H1 (cell line): ENCODE measurements at regions not wholly inside any gene's neighbourhood (a gene's known extent, or its start where the extent isn't known, plus 50 kb on each side); places are given as distances from the start of the nearest gene placed in this dataset.

Experiments
- CTCF ChIA-PET: fragments of 300-600 bp; sonication (Branson Sonifier 250); formaldehyde crosslinking; loops from one replicate; lab custom pipeline; 2021; ENCODE audit not compliant: partially characterized antibody; lab: Charles Lee
- POLR2A ChIA-PET: fragments of 300-600 bp; sonication (Branson Sonifier 250); formaldehyde crosslinking; loops from one replicate; lab custom pipeline; 2021; ENCODE audit warnings: inconsistent platforms; ENCODE audit not compliant: partially characterized antibody; lab: Charles Lee
- DNase-seq, 2 experiments: peaks; one replicate each; pipeline versions ENCODE4 v3.0.0 to v3.0.0-alpha.2; 2010 to 2022; ENCODE audit warnings: low spot score in 2 of 2, low read depth in 1 of 2, mixed read lengths in 1 of 2
- FAIRE-seq: peaks from 2 replicates; lab custom pipeline; 2011; peaks lifted over from hg19 to GRCh38; lab: Jason Lieb, UNC
- H2AFZ ChIP-seq: 2 replicates; pipeline ENCODE4 v1.8.1; 2012; ENCODE audit warnings: low read length, inconsistent platforms
- H2AK5ac ChIP-seq: 2 replicates; pipeline ENCODE4 v1.6.1; 2013; ENCODE audit warnings: low read depth, low read length
- H2BK120ac ChIP-seq: replicated peaks from 2 replicates; pipeline ENCODE3; 2013; ENCODE audit warnings: low read depth, low read length, inconsistent platforms
- H2BK12ac ChIP-seq: 2 replicates; pipeline ENCODE4 v1.6.1; 2013; ENCODE audit warnings: low read depth, low read length
- H2BK15ac ChIP-seq: 2 replicates; pipeline ENCODE4 v1.6.1; 2013; ENCODE audit warnings: low read length
- H2BK20ac ChIP-seq: 2 replicates; pipeline ENCODE4 v1.6.1; 2013; ENCODE audit warnings: low read length
- H2BK5ac ChIP-seq: 2 replicates; pipeline ENCODE4 v1.6.1; 2013; ENCODE audit warnings: low read depth, low read length
- H3K14ac ChIP-seq: 2 replicates; pipeline ENCODE4 v1.6.1; 2013; ENCODE audit warnings: inconsistent platforms; ENCODE audit not compliant: insufficient read length
- H3K18ac ChIP-seq: 2 replicates; pipeline ENCODE4 v1.6.1; 2013; ENCODE audit warnings: low read length; ENCODE audit errors: extremely low read depth
- H3K23ac ChIP-seq: 2 replicates; pipeline ENCODE4 v1.6.1; 2013; ENCODE audit warnings: inconsistent platforms; ENCODE audit not compliant: insufficient read length
- H3K23me2 ChIP-seq: 2 replicates; pipeline ENCODE4 v1.6.1; 2013; ENCODE audit warnings: low read depth, low read length
- H3K27ac ChIP-seq: 2 replicates; pipeline ENCODE4 v1.6.1; 2011; ENCODE audit warnings: low read depth, low read length, inconsistent platforms
- H3K27me3 ChIP-seq, 4 experiments: replicated peaks in 1 of 4; 1 replicate in 1 of 4; 2 replicates in 3 of 4; pipeline versions ENCODE4 v1.6.1 to v1.8.1; 2011 to 2013; ENCODE audit warnings: low read length in 3 of 4, mild to moderate bottlenecking in 3 of 4, inconsistent platforms in 2 of 4, mixed read lengths in 2 of 4, moderate library complexity in 1 of 4; ENCODE audit not compliant: control insufficient read depth in 3 of 4, insufficient read depth in 3 of 4; ENCODE audit errors: extremely low read depth in 1 of 4
- H3K36me3 ChIP-seq, 4 experiments: 2 replicates each; pipeline versions ENCODE4 v1.6.1 to v1.8.1; 2011 to 2013; ENCODE audit warnings: mild to moderate bottlenecking in 4 of 4, low read length in 3 of 4, moderate library complexity in 2 of 4, control low read depth in 1 of 4, inconsistent platforms in 1 of 4; ENCODE audit not compliant: insufficient read depth in 4 of 4, control insufficient read depth in 2 of 4
- H3K4ac ChIP-seq: replicated peaks from 2 replicates; pipeline ENCODE3; 2013; ENCODE audit warnings: low read length, low read depth, mixed read lengths, inconsistent platforms; ENCODE audit not compliant: insufficient read length
- H3K4me1 ChIP-seq, 4 experiments: replicated peaks in 1 of 4; 1 replicate in 1 of 4; 2 replicates in 3 of 4; pipeline versions ENCODE4 v1.6.1 to v1.8.1; 2011 to 2013; ENCODE audit warnings: low read length in 3 of 4, inconsistent platforms in 2 of 4, mixed read lengths in 1 of 4; ENCODE audit not compliant: insufficient read depth in 4 of 4, control insufficient read depth in 3 of 4
- H3K4me2 ChIP-seq, 2 experiments: 2 replicates each; pipeline versions ENCODE4 v1.6.1 to v1.8.1; 2011 to 2013; ENCODE audit warnings: low read depth in 2 of 2, low read length in 2 of 2, control low read depth in 1 of 2, inconsistent platforms in 1 of 2, mild to moderate bottlenecking in 1 of 2; ENCODE audit not compliant: insufficient read depth in 1 of 2
- H3K4me3 ChIP-seq, 4 experiments: fragments of 200-600, 300-600 bp in 1 of 4; sonication (generic), shearing (Covaris generic), sonication (Bioruptor Twin) in 1 of 4; 2 replicates each; pipeline versions ENCODE4 v1.5.1 to v1.8.1; 2011 to 2016; ENCODE audit warnings: low read length in 4 of 4, low read depth in 3 of 4, control low read depth in 2 of 4, inconsistent platforms in 2 of 4, mild to moderate bottlenecking in 2 of 4, mixed read lengths in 1 of 4, moderate library complexity in 1 of 4; ENCODE audit not compliant: insufficient read depth in 2 of 4; ENCODE audit errors: extremely low read depth in 1 of 4
- H3K56ac ChIP-seq: replicated peaks from 2 replicates; pipeline ENCODE3; 2013; ENCODE audit warnings: low read depth, mild to moderate bottlenecking, mixed read lengths, low read length, inconsistent platforms; ENCODE audit not compliant: insufficient read length
- H3K79me1 ChIP-seq: 2 replicates; pipeline ENCODE4 v1.6.1; 2013; ENCODE audit warnings: low read depth, low read length, control low read depth
- H3K79me2 ChIP-seq, 2 experiments: 2 replicates each; pipeline versions ENCODE4 v1.6.1 to v1.8.1; 2012 to 2013; ENCODE audit warnings: low read length in 2 of 2, mild to moderate bottlenecking in 2 of 2, inconsistent platforms in 1 of 2; ENCODE audit not compliant: insufficient read depth in 2 of 2, control insufficient read depth in 1 of 2
- H3K9ac ChIP-seq, 4 experiments: replicated peaks in 1 of 4; 1 replicate in 1 of 4; 2 replicates in 3 of 4; pipeline versions ENCODE4 v1.6.1 to v1.8.1; 2011 to 2013; ENCODE audit warnings: low read depth in 3 of 4, low read length in 3 of 4, control low read depth in 2 of 4, mild to moderate bottlenecking in 2 of 4, moderate library complexity in 2 of 4, inconsistent platforms in 1 of 4; ENCODE audit errors: extremely low read depth in 1 of 4
- H3K9me3 ChIP-seq, 2 experiments: 2 replicates each; pipeline versions ENCODE4 v1.6.1 to v1.8.1; 2012 to 2013; ENCODE audit warnings: mild to moderate bottlenecking in 2 of 2, moderate library complexity in 2 of 2, control low read depth in 1 of 2, inconsistent platforms in 1 of 2, low read depth in 1 of 2, low read length in 1 of 2, mixed read lengths in 1 of 2; ENCODE audit not compliant: insufficient read depth in 2 of 2
- H4K20me1 ChIP-seq, 2 experiments: replicated peaks in 1 of 2; 2 replicates each; pipeline versions ENCODE3 to v1.8.1; 2011 to 2013; ENCODE audit warnings: inconsistent platforms in 2 of 2, low read length in 2 of 2, mild to moderate bottlenecking in 1 of 2; ENCODE audit not compliant: insufficient read depth in 2 of 2, control insufficient read depth in 1 of 2
- H4K5ac ChIP-seq: 2 replicates; pipeline ENCODE4 v1.6.1; 2013; ENCODE audit warnings: low read length, low read depth, mixed read lengths, inconsistent platforms; ENCODE audit not compliant: insufficient read length
- H4K8ac ChIP-seq: 2 replicates; pipeline ENCODE4 v1.8.0; 2013; ENCODE audit warnings: mild to moderate bottlenecking, moderate library complexity, low read length, inconsistent platforms; ENCODE audit not compliant: insufficient read depth; ENCODE audit errors: extremely low read depth
- H4K91ac ChIP-seq: replicated peaks from 2 replicates; pipeline ENCODE3; 2013; ENCODE audit warnings: low read length, mixed read lengths, inconsistent platforms; ENCODE audit not compliant: insufficient read length
- CBX8 ChIP-seq: fragments of 300-800, 300-1000 bp; sonication (generic); IDR thresholded peaks from 2 replicates; pipeline ENCODE4 v1.7.1; 2016; ENCODE audit warnings: low read depth, low read length, borderline replicate concordance
- CEBPB ChIP-seq: IDR thresholded peaks from 2 replicates; pipeline ENCODE4 v1.6.1; 2012; ENCODE audit warnings: low read depth, low read length
- E2F6 ChIP-seq: IDR thresholded peaks from 2 replicates; pipeline ENCODE4 v1.6.1; 2012; ENCODE audit warnings: inconsistent platforms
- FOSL1 ChIP-seq: IDR thresholded peaks from 2 replicates; pipeline ENCODE4 v1.6.1; 2011; ENCODE audit warnings: mild to moderate bottlenecking, low read depth, low read length, moderate library complexity; ENCODE audit not compliant: insufficient read depth
- HDAC6 ChIP-seq: IDR thresholded peaks from one replicate; pipeline ENCODE4 v1.7.1; 2012; ENCODE audit warnings: low read depth, mild to moderate bottlenecking, inconsistent platforms, low read length, moderate library complexity
- JUND ChIP-seq: IDR thresholded peaks from 2 replicates; pipeline ENCODE4 v1.6.1; 2011; ENCODE audit warnings: mild to moderate bottlenecking, improper control_type of control experiment, low read length
- MAX ChIP-seq: IDR thresholded peaks from 2 replicates; pipeline ENCODE4 v1.6.1; 2012; ENCODE audit warnings: inconsistent platforms
- RAD21 ChIP-seq, 2 experiments: IDR thresholded peaks in 1 of 2; conservative IDR thresholded peaks in 1 of 2; 2 replicates each; pipeline ENCODE4 v1.6.1; 2011; ENCODE audit warnings: low read depth in 2 of 2, low read length in 2 of 2, improper control_type of control experiment in 1 of 2, inconsistent platforms in 1 of 2, mild to moderate bottlenecking in 1 of 2, moderate library complexity in 1 of 2
- ZNF274 ChIP-seq: IDR thresholded peaks from 2 replicates; pipeline ENCODE4 v1.7.0; 2012; ENCODE audit warnings: low read length, borderline replicate concordance; ENCODE audit errors: extremely low read depth
- WGBS, 2 experiments: shearing (Covaris generic) in 1 of 2; methylation state at CpG; one replicate each; pipeline versions ENCODE4 v1.1.6 to v1.1.7; 2013 to 2015; ENCODE audit warnings: low lambda C conversion rate in 2 of 2, mixed read lengths in 2 of 2, inconsistent platforms in 1 of 2, low coverage in 1 of 2, missing lambda C conversion rate in 1 of 2; ENCODE audit not compliant: insufficient replicate concordance in 2 of 2, insufficient coverage in 1 of 2, insufficient read length in 1 of 2; ENCODE audit errors: extremely low coverage in 1 of 2, missing lambda C conversion rate in 1 of 2; 5-methylcytosine and 5-hydroxymethylcytosine counted together

GRCh38 chr18:72376256-72376655 lies 167.9 kb downstream of the CBLN2 start:
- Histone ChIP-seq H2AFZ (no peak overlapping the region), H3K18ac (no peak overlapping the region), H2BK12ac (no peak overlapping the region), H3K4ac (no peak overlapping the region), H3K56ac (no peak overlapping the region), H3K9ac (no peak overlapping the region), H3K4me1 (no peaks in the 10 kb centered on the region), H2BK5ac (no peak overlapping the region), H4K91ac (no peak overlapping the region), H3K23ac (no peak overlapping the region), H2AK5ac (no peak overlapping the region), H3K79me1 (no peaks in the 10 kb centered on the region), H3K23me2 (no peaks in the 10 kb centered on the region; the same call in 1 of the 2 replicates), H3K36me3 (no peaks in the 10 kb centered on the region; a peak in 1 of 8 replicates), H3K4me2 (no peak overlapping the region), H4K20me1 (no peaks in the 10 kb centered on the region), H3K27ac (no peak overlapping the region), H2BK120ac (no peak overlapping the region), H3K14ac (no peak overlapping the region), H3K27me3 (no peaks in the 10 kb centered on the region), H3K9me3 (peaks cover 71 to 75% of the 10 kb centered on the region in 2 experiments), H2BK15ac (no peak overlapping the region), H4K8ac (no peak overlapping the region), H4K5ac (no peak overlapping the region), H3K4me3 (no peak overlapping the region), H2BK20ac (no peak overlapping the region), H3K79me2 (no peaks in the 10 kb centered on the region)
- ChIA-PET CTCF (no interaction called here), POLR2A (no interaction called here)
- 59% methylated on average over 4 of the region's 4 CpGs; no CpG with 5 or more reads in 1 of the 2 experiments for WGBS, 2 experiments
- DNase-seq (no peak), FAIRE-seq (no peak)
- TF ChIP-seq JUND, result no peak
- TF ChIP-seq CBX8, result no peak
- no peak for TF ChIP-seq FOSL1
- no peak for TF ChIP-seq HDAC6
- TF ChIP-seq E2F6, result no peak
- no peak for TF ChIP-seq MAX
- TF ChIP-seq ZNF274, result no peak
- no peak for TF ChIP-seq RAD21 (IDR thresholded peaks at IDR 0.05 in 1 of 2, conservative IDR thresholded peaks at IDR 0.05 in 1 of 2; ENCODE audit: low read depth in 2 of 2, low read length in 2 of 2)
- no peak for TF ChIP-seq CEBPB
